ENCODE measurements at regions not wholly inside any gene's neighbourhood (a gene's known extent, or its start where the extent isn't known, plus 50 kb on each side); places are given as distances from the start of the nearest gene placed in this dataset.

DNA sequence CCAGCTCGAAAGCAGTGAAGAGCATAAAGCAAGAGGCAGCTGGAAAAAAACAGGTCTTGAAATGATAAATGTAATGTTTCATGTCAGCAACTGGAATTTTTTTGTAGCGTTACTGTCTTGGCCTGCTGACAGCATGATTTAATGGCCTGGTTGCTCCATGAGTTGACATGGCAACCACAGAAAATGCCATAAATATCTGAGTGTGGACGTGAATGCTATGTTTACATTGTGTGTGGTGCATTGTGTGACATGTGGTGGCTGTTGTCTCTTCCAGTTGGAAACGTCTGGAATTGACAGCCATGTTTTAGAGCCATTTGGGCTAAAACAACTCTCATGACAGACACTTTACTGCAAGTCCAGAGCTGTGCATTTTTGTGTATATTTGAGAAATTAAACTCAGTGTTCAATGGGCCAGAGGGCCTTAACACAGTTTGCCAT, 170.0 kb downstream of the FOXA2 start (continued):
- TF ChIP-seq, protein P1, sequence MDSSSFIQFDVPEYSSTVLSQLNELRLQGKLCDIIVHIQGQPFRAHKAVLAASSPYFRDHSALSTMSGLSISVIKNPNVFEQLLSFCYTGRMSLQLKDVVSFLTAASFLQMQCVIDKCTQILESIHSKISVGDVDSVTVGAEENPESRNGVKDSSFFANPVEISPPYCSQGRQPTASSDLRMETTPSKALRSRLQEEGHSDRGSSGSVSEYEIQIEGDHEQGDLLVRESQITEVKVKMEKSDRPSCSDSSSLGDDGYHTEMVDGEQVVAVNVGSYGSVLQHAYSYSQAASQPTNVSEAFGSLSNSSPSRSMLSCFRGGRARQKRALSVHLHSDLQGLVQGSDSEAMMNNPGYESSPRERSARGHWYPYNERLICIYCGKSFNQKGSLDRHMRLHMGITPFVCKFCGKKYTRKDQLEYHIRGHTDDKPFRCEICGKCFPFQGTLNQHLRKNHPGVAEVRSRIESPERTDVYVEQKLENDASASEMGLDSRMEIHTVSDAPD (CRISPR knock-in tag; IDR thresholded peaks at IDR 0.05), result no peak
- TF ChIP-seq ZNF586 (CRISPR knock-in tag; conservative IDR thresholded peaks at IDR 0.05) (no peak), POLR2B (IDR thresholded peaks at IDR 0.05; ENCODE audit: low read depth, partially characterized antibody) (no peak), CCNT2 (IDR thresholded peaks at IDR 0.05; ENCODE audit: borderline replicate concordance, extremely low read depth, insufficient read length, low read depth, low read length) (no peak), SMAD1 (IDR thresholded peaks at IDR 0.05; ENCODE audit: low read depth, low read length, partially characterized antibody) (no peak), NCOA1 (IDR thresholded peaks at IDR 0.05; ENCODE audit: low read depth) (0 out of 2 replicates have a peak, but pooled peaks have one; percentile 26), ZNF583 (CRISPR knock-in tag; IDR thresholded peaks at IDR 0.05) (peak; percentile 81), ZNF551 (CRISPR knock-in tag; IDR thresholded peaks at IDR 0.05) (no peak), HDAC1 (IDR thresholded peaks at IDR 0.05) (no peak), NCOR1 (IDR thresholded peaks at IDR 0.05) (0 out of 2 replicates have a peak, but pooled peaks have one; percentile 24), ZNF41 (CRISPR knock-in tag; conservative IDR thresholded peaks at IDR 0.05) (peak; percentile 60; the same call in 1 of the 2 replicates), ZFPM2 (CRISPR knock-in tag; IDR thresholded peaks at IDR 0.05) (no peak), SMARCB1 (IDR thresholded peaks at IDR 0.05; ENCODE audit: insufficient read length, low read depth) (no peak), HMG20A (CRISPR knock-in tag; conservative IDR thresholded peaks at IDR 0.05) (no peak), CXXC5 (CRISPR knock-in tag; IDR thresholded peaks at IDR 0.05) (peak; percentile 76), ZFP30 (CRISPR knock-in tag; IDR thresholded peaks at IDR 0.05; ENCODE audit: borderline replicate concordance) (no peak)
- TF ChIP-seq, protein P2, sequence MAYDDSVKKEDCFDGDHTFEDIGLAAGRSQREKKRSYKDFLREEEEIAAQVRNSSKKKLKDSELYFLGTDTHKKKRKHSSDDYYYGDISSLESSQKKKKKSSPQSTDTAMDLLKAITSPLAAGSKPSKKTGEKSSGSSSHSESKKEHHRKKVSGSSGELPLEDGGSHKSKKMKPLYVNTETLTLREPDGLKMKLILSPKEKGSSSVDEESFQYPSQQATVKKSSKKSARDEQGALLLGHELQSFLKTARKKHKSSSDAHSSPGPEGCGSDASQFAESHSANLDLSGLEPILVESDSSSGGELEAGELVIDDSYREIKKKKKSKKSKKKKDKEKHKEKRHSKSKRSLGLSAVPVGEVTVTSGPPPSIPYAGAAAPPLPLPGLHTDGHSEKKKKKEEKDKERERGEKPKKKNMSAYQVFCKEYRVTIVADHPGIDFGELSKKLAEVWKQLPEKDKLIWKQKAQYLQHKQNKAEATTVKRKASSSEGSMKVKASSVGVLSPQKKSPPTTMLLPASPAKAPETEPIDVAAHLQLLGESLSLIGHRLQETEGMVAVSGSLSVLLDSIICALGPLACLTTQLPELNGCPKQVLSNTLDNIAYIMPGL (CRISPR knock-in tag; IDR thresholded peaks at IDR 0.05), result no peak
- TF ChIP-seq, protein P3, sequence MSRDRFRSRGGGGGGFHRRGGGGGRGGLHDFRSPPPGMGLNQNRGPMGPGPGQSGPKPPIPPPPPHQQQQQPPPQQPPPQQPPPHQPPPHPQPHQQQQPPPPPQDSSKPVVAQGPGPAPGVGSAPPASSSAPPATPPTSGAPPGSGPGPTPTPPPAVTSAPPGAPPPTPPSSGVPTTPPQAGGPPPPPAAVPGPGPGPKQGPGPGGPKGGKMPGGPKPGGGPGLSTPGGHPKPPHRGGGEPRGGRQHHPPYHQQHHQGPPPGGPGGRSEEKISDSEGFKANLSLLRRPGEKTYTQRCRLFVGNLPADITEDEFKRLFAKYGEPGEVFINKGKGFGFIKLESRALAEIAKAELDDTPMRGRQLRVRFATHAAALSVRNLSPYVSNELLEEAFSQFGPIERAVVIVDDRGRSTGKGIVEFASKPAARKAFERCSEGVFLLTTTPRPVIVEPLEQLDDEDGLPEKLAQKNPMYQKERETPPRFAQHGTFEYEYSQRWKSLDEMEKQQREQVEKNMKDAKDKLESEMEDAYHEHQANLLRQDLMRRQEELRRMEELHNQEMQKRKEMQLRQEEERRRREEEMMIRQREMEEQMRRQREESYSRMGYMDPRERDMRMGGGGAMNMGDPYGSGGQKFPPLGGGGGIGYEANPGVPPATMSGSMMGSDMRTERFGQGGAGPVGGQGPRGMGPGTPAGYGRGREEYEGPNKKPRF (IDR thresholded peaks at IDR 0.05; ENCODE audit: low read depth, low read length), result no peak
- TF ChIP-seq, protein P4, sequence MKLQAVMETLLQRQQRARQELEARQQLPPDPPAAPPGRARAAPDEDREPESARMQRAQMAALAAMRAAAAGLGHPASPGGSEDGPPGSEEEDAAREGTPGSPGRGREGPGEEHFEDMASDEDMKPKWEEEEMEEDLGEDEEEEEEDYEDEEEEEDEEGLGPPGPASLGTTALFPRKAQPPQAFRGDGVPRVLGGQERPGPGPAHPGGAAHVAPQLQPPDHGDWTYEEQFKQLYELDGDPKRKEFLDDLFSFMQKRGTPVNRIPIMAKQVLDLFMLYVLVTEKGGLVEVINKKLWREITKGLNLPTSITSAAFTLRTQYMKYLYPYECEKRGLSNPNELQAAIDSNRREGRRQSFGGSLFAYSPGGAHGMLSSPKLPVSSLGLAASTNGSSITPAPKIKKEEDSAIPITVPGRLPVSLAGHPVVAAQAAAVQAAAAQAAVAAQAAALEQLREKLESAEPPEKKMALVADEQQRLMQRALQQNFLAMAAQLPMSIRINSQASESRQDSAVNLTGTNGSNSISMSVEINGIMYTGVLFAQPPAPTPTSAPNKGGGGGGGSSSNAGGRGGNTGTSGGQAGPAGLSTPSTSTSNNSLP (IDR thresholded peaks at IDR 0.05; ENCODE audit: borderline replicate concordance, low read depth, low read length), result no peak
- TF ChIP-seq, protein P5, sequence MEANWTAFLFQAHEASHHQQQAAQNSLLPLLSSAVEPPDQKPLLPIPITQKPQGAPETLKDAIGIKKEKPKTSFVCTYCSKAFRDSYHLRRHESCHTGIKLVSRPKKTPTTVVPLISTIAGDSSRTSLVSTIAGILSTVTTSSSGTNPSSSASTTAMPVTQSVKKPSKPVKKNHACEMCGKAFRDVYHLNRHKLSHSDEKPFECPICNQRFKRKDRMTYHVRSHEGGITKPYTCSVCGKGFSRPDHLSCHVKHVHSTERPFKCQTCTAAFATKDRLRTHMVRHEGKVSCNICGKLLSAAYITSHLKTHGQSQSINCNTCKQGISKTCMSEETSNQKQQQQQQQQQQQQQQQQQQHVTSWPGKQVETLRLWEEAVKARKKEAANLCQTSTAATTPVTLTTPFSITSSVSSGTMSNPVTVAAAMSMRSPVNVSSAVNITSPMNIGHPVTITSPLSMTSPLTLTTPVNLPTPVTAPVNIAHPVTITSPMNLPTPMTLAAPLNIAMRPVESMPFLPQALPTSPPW (CRISPR knock-in tag; IDR thresholded peaks at IDR 0.05), result peak; percentile 17; the same call in 1 of the 2 replicates

Measured in K562 (cell line).